ENCODE measurements at regions not wholly inside any gene's neighbourhood (a gene's known extent, or its start where the extent isn't known, plus 50 kb on each side); places are given as distances from the start of the nearest gene placed in this dataset.
"Not testable (repeated sequence)": the region's sequence is repeated elsewhere in the genome, so short reads cannot be mapped to it uniquely, and the experiment has no call there.

GRCh38 chr4:154164931-154165839, 326.4 kb downstream of the DCHS2 start:
- peak; percentile 38 for DNase-seq

GRCh38 chr4:154160519-154161301, 330.9 kb downstream of the DCHS2 start:
- peak; percentile 9 for DNase-seq

- no peak for DNase-seq
Observed at GRCh38 chr4:154158361-154159155, 333.0 kb downstream of the DCHS2 start.

GRCh38 chr4:154152546-154152945, 339.1 kb downstream of the DCHS2 start:
- no peak for DNase-seq

- not testable (repeated sequence) for DNase-seq
Observed at GRCh38 chr4:154149236-154149635, 342.4 kb downstream of the DCHS2 start.

- DNase-seq: no peak
Observed at GRCh38 chr4:154143720-154144119, 347.9 kb downstream of the DCHS2 start.

GRCh38 chr4:154142664-154143063, 348.9 kb downstream of the DCHS2 start:
- DNase-seq: no peak

GRCh38 chr4:154140869-154141268, 350.7 kb downstream of the DCHS2 start:
- no peak for DNase-seq

GRCh38 chr4:154137320-154137905, 348.5 kb upstream of the SFRP2 start:
- DNase-seq: no peak

GRCh38 chr4:154135576-154135975, 346.7 kb upstream of the SFRP2 start:
- no peak for DNase-seq

- DNase-seq: no peak
Observed at GRCh38 chr4:154132406-154132805, 343.5 kb upstream of the SFRP2 start.

GRCh38 chr4:154126276-154126675, 337.4 kb upstream of the SFRP2 start:
- no peak for DNase-seq

- DNase-seq: no peak
Observed at GRCh38 chr4:154125340-154125739, 336.5 kb upstream of the SFRP2 start.

- no peak for DNase-seq
Observed at GRCh38 chr4:154124539-154125255, 335.8 kb upstream of the SFRP2 start.

- DNase-seq: no peak
Observed at GRCh38 chr4:154123897-154124296, 335.0 kb upstream of the SFRP2 start.

GRCh38 chr4:154120690-154121345, 331.9 kb upstream of the SFRP2 start:
- no peak for DNase-seq

GRCh38 chr4:154120006-154120676, 331.3 kb upstream of the SFRP2 start:
- DNase-seq: no peak

- no peak for DNase-seq
Observed at GRCh38 chr4:154119317-154119716, 330.4 kb upstream of the SFRP2 start.

- not testable (repeated sequence) for DNase-seq
Observed at GRCh38 chr4:154117726-154118125, 328.8 kb upstream of the SFRP2 start.

GRCh38 chr4:154107337-154107736, 318.5 kb upstream of the SFRP2 start:
- DNase-seq: no peak

GRCh38 chr4:154088741-154089140, 299.9 kb upstream of the SFRP2 start:
- DNase-seq: no peak
